Fibroblast of lung (primary cell): ENCODE measurements at regions not wholly inside any gene's neighbourhood (a gene's known extent, or its start where the extent isn't known, plus 50 kb on each side); places are given as distances from the start of the nearest gene placed in this dataset.

Experiments used
- CTCF ChIP-seq, 2 donors: IDR thresholded peaks in 1 of 2; conservative IDR thresholded peaks in 1 of 2; 1 replicate in 1 of 2; 2 replicates in 1 of 2; pipeline ENCODE4 v1.5.1; 2011 to 2012; ENCODE audit warnings: low read length in 2 of 2, control low read depth in 1 of 2, inconsistent platforms in 1 of 2, low read depth in 1 of 2, mild to moderate bottlenecking in 1 of 2
- EZH2 ChIP-seq: IDR thresholded peaks from 2 replicates; pipeline ENCODE4 v1.5.1; 2012; ENCODE audit warnings: low read length, control low read depth, mild to moderate bottlenecking; ENCODE audit errors: missing control alignments

- TF ChIP-seq CTCF (conservative IDR thresholded peaks at IDR 0.05 in 1 of 2, IDR thresholded peaks at IDR 0.05 in 1 of 2; ENCODE audit: low read depth in 1 of 2, low read length in 2 of 2) = no peak
- no peak for TF ChIP-seq EZH2
Observed at GRCh38 chr1:234938924-234939323, 189.7 kb downstream of the TOMM20 start.
